NCI-H2081 treated with DMSO at 0.1 percent for 48 hours (cell line): ENCODE measurements at regions not wholly inside any gene's neighbourhood (a gene's known extent, or its start where the extent isn't known, plus 50 kb on each side); places are given as distances from the start of the nearest gene placed in this dataset.
"Not testable (repeated sequence)": the region's sequence is repeated elsewhere in the genome, so short reads cannot be mapped to it uniquely, and the experiment has no call there.

Experiments used
- DNase-seq: peaks from one replicate; lab custom pipeline; 2025; lab: John Stamatoyannopoulos, UW

GRCh38 chr10:36450380-36450779, 675.0 kb upstream of the ANKRD30A start:
- DNase-seq, result no peak

GRCh38 chr10:36448760-36449691, 676.4 kb upstream of the ANKRD30A start:
- DNase-seq, result no peak

GRCh38 chr10:36446881-36447280, 678.5 kb upstream of the ANKRD30A start:
- no peak for DNase-seq

- DNase-seq, result no peak
Measured at GRCh38 chr10:36443233-36443632, 682.2 kb upstream of the ANKRD30A start.

- DNase-seq, result no peak
Measured at GRCh38 chr10:36441557-36441956, 683.8 kb upstream of the ANKRD30A start.

GRCh38 chr10:36440539-36440938, 684.9 kb upstream of the ANKRD30A start:
- no peak for DNase-seq

GRCh38 chr10:36437367-36437766, 688.0 kb upstream of the ANKRD30A start:
- DNase-seq, result no peak

GRCh38 chr10:36428507-36428906, 696.9 kb upstream of the ANKRD30A start:
- DNase-seq, result no peak

- DNase-seq, result no peak
Measured at GRCh38 chr10:36425131-36425797, 700.1 kb upstream of the ANKRD30A start.

- DNase-seq, result no peak
Measured at GRCh38 chr10:36424502-36424901, 700.9 kb upstream of the ANKRD30A start.

GRCh38 chr10:36423821-36424248, 701.6 kb upstream of the ANKRD30A start:
- no peak for DNase-seq

GRCh38 chr10:36421992-36422391, 703.4 kb upstream of the ANKRD30A start:
- DNase-seq, result no peak

GRCh38 chr10:36416513-36416912, 708.9 kb upstream of the ANKRD30A start:
- DNase-seq, result no peak

GRCh38 chr10:36412942-36413341, 712.5 kb upstream of the ANKRD30A start:
- DNase-seq, result no peak

- DNase-seq, result not testable (repeated sequence)
Measured at GRCh38 chr10:36400238-36400637, 725.2 kb upstream of the ANKRD30A start.

- no peak for DNase-seq
Measured at GRCh38 chr10:36393801-36394200, 731.6 kb upstream of the ANKRD30A start.

- no peak for DNase-seq
Measured at GRCh38 chr10:36391405-36391804, 734.0 kb upstream of the ANKRD30A start.

GRCh38 chr10:36390221-36390620, 735.2 kb upstream of the ANKRD30A start:
- no peak for DNase-seq

GRCh38 chr10:36388166-36388565, 737.2 kb upstream of the ANKRD30A start:
- DNase-seq, result no peak

- DNase-seq, result no peak
Measured at GRCh38 chr10:36385693-36386092, 739.7 kb upstream of the ANKRD30A start.

GRCh38 chr10:36383349-36383748, 741.3 kb upstream of the FZD8 start:
- no peak for DNase-seq

GRCh38 chr10:36381748-36382147, 739.7 kb upstream of the FZD8 start:
- DNase-seq, result no peak

GRCh38 chr10:36380538-36380937, 738.4 kb upstream of the FZD8 start:
- DNase-seq, result no peak
